ENCODE measurements at regions not wholly inside any gene's neighbourhood (a gene's known extent, or its start where the extent isn't known, plus 50 kb on each side); places are given as distances from the start of the nearest gene placed in this dataset.

DNA sequence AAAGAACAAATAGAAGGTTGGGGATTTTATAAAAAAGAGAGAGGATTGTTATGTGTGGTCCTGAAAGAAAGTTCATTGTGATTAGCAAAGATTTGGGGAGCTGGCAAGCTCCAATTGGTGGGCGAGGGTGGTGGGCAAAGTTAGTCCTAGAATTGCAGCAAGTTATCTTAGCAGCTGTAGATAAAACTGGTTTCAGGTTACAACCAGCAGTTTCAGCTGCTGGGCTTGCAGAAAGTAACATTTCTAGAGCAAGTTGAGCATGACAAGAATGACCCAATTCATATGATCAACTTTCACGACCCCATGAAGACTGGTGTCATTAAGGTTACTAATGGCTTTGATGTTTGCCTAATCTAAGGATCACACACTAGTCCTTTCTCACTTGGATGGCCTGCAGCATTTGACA is 177.9 kb upstream of the NUDT4 start:
- no peak for TF ChIP-seq CTCF (conservative IDR thresholded peaks at IDR 0.05; ENCODE audit: low read depth in 2 of 2)
- TF ChIP-seq POLR2AphosphoS5 (IDR thresholded peaks at IDR 0.05; ENCODE audit: low read depth), result no peak
- no peak for TF ChIP-seq JUNB (IDR thresholded peaks at IDR 0.05; ENCODE audit: unreplicated experiment)
- TF ChIP-seq, protein P1, sequence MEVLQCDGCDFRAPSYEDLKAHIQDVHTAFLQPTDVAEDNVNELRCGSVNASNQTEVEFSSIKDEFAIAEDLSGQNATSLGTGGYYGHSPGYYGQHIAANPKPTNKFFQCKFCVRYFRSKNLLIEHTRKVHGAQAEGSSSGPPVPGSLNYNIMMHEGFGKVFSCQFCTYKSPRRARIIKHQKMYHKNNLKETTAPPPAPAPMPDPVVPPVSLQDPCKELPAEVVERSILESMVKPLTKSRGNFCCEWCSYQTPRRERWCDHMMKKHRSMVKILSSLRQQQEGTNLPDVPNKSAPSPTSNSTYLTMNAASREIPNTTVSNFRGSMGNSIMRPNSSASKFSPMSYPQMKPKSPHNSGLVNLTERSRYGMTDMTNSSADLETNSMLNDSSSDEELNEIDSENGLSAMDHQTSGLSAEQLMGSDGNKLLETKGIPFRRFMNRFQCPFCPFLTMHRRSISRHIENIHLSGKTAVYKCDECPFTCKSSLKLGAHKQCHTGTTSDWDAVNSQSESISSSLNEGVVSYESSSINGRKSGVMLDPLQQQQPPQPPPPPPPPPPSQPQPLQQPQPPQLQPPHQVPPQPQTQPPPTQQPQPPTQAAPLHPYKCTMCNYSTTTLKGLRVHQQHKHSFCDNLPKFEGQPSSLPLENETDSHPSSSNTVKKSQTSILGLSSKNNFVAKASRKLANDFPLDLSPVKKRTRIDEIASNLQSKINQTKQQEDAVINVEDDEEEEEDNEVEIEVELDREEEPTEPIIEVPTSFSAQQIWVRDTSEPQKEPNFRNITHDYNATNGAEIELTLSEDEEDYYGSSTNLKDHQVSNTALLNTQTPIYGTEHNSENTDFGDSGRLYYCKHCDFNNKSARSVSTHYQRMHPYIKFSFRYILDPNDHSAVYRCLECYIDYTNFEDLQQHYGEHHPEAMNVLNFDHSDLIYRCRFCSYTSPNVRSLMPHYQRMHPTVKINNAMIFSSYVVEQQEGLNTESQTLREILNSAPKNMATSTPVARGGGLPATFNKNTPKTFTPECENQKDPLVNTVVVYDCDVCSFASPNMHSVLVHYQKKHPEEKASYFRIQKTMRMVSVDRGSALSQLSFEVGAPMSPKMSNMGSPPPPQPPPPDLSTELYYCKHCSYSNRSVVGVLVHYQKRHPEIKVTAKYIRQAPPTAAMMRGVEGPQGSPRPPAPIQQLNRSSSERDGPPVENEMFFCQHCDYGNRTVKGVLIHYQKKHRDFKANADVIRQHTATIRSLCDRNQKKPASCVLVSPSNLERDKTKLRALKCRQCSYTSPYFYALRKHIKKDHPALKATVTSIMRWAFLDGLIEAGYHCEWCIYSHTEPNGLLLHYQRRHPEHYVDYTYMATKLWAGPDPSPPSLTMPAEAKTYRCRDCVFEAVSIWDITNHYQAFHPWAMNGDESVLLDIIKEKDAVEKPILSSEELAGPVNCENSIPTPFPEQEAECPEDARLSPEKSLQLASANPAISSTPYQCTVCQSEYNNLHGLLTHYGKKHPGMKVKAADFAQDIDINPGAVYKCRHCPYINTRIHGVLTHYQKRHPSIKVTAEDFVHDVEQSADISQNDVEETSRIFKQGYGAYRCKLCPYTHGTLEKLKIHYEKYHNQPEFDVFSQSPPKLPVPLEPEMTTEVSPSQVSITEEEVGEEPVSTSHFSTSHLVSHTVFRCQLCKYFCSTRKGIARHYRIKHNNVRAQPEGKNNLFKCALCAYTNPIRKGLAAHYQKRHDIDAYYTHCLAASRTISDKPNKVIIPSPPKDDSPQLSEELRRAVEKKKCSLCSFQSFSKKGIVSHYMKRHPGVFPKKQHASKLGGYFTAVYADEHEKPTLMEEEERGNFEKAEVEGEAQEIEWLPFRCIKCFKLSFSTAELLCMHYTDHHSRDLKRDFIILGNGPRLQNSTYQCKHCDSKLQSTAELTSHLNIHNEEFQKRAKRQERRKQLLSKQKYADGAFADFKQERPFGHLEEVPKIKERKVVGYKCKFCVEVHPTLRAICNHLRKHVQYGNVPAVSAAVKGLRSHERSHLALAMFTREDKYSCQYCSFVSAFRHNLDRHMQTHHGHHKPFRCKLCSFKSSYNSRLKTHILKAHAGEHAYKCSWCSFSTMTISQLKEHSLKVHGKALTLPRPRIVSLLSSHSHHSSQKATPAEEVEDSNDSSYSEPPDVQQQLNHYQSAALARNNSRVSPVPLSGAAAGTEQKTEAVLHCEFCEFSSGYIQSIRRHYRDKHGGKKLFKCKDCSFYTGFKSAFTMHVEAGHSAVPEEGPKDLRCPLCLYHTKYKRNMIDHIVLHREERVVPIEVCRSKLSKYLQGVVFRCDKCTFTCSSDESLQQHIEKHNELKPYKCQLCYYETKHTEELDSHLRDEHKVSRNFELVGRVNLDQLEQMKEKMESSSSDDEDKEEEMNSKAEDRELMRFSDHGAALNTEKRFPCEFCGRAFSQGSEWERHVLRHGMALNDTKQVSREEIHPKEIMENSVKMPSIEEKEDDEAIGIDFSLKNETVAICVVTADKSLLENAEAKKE (CRISPR knock-in tag; IDR thresholded peaks at IDR 0.05), result no peak
- TF ChIP-seq EZH2 (IDR thresholded peaks at IDR 0.05; ENCODE audit: low read depth, unreplicated experiment), result no peak
- TF ChIP-seq EZH2phosphoT487 (IDR thresholded peaks at IDR 0.05; ENCODE audit: unreplicated experiment), result no peak
- no peak for TF ChIP-seq STAT1 (IDR thresholded peaks at IDR 0.05; ENCODE audit: unreplicated experiment)
- TF ChIP-seq REST (IDR thresholded peaks at IDR 0.05; ENCODE audit: unreplicated experiment), result no peak
- TF ChIP-seq, protein P2, sequence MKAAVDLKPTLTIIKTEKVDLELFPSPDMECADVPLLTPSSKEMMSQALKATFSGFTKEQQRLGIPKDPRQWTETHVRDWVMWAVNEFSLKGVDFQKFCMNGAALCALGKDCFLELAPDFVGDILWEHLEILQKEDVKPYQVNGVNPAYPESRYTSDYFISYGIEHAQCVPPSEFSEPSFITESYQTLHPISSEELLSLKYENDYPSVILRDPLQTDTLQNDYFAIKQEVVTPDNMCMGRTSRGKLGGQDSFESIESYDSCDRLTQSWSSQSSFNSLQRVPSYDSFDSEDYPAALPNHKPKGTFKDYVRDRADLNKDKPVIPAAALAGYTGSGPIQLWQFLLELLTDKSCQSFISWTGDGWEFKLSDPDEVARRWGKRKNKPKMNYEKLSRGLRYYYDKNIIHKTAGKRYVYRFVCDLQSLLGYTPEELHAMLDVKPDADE (IDR thresholded peaks at IDR 0.05), result no peak
- no peak for TF ChIP-seq CREB1 (CRISPR knock-in tag; IDR thresholded peaks at IDR 0.05; ENCODE audit: low read depth)
- TF ChIP-seq ZNF331 (CRISPR knock-in tag; IDR thresholded peaks at IDR 0.05; ENCODE audit: low read depth), result no peak
- TF ChIP-seq ZNF114 (CRISPR knock-in tag; IDR thresholded peaks at IDR 0.05), result no peak
- TF ChIP-seq NANOG (IDR thresholded peaks at IDR 0.05; ENCODE audit: borderline replicate concordance), result no peak
